Keratinocyte (primary cell): ENCODE measurements at regions not wholly inside any gene's neighbourhood (a gene's known extent, or its start where the extent isn't known, plus 50 kb on each side); places are given as distances from the start of the nearest gene placed in this dataset.

Experiments used
- DNase-seq: peaks from one replicate; pipeline ENCODE4 v3.0.0-alpha.2; 2011; ENCODE audit warnings: low read depth, missing footprints, low spot score
- FAIRE-seq: peaks from 2 replicates; lab custom pipeline; 2011; peaks lifted over from hg19 to GRCh38; lab: Jason Lieb, UNC
- H2AFZ ChIP-seq: 2 replicates; pipeline ENCODE4 v1.6.0; 2012; ENCODE audit warnings: low read length, control low read depth, inconsistent platforms; ENCODE audit not compliant: control insufficient read depth
- H3K27ac ChIP-seq: 2 replicates; pipeline ENCODE4 v1.5.1; 2011; ENCODE audit warnings: low read length; ENCODE audit not compliant: control insufficient read depth, insufficient read depth
- H3K27me3 ChIP-seq: 3 replicates; pipeline ENCODE4 v1.6.0; 2011; ENCODE audit warnings: low read length; ENCODE audit not compliant: control insufficient read depth, insufficient read depth; ENCODE audit errors: extremely low read depth
- H3K36me3 ChIP-seq, 2 experiments: 2 replicates in 1 of 2; 3 replicates in 1 of 2; pipeline ENCODE4 v1.5.1; 2011; ENCODE audit warnings: low read length in 2 of 2, mild to moderate bottlenecking in 1 of 2; ENCODE audit not compliant: control insufficient read depth in 2 of 2, insufficient read depth in 2 of 2; ENCODE audit errors: extremely low read depth in 1 of 2
- H3K4me1 ChIP-seq: 3 replicates; pipeline ENCODE4 v1.5.1; 2011; ENCODE audit warnings: low read length; ENCODE audit not compliant: control insufficient read depth, insufficient read depth; ENCODE audit errors: extremely low read depth
- H3K4me2 ChIP-seq: 3 replicates; pipeline ENCODE4 v1.6.0; 2011; ENCODE audit warnings: low read depth, low read length; ENCODE audit not compliant: control insufficient read depth, insufficient read depth; ENCODE audit errors: extremely low read depth
- H3K4me3 ChIP-seq, 3 experiments: fragments of 200-600 bp in 1 of 3; sonication (generic) in 1 of 3; 2 replicates in 2 of 3; 3 replicates in 1 of 3; pipeline ENCODE4 v1.5.1; 2011 to 2016; ENCODE audit warnings: low read length in 3 of 3, mild to moderate bottlenecking in 3 of 3, control low read depth in 2 of 3, inconsistent platforms in 1 of 3, low read depth in 1 of 3, mixed read lengths in 1 of 3, mixed run types in 1 of 3, moderate library complexity in 1 of 3; ENCODE audit not compliant: control insufficient read depth in 2 of 3, insufficient read depth in 2 of 3; ENCODE audit errors: extremely low read depth in 1 of 3
- H3K79me2 ChIP-seq: 2 replicates; pipeline ENCODE4 v1.6.0; 2012; ENCODE audit warnings: low read length; ENCODE audit not compliant: control insufficient read depth, insufficient read depth
- H3K9ac ChIP-seq: 3 replicates; pipeline ENCODE4 v1.6.0; 2011; ENCODE audit warnings: low read length; ENCODE audit not compliant: control insufficient read depth, insufficient read depth; ENCODE audit errors: extremely low read depth
- H3K9me1 ChIP-seq: 3 replicates; pipeline ENCODE4 v1.6.0; 2011; ENCODE audit warnings: low read length; ENCODE audit not compliant: control insufficient read depth, insufficient read depth; ENCODE audit errors: extremely low read depth
- H3K9me3 ChIP-seq: 2 replicates; pipeline ENCODE4 v1.5.1; 2012; ENCODE audit warnings: low read depth, low read length; ENCODE audit not compliant: control insufficient read depth
- H4K20me1 ChIP-seq: 3 replicates; pipeline ENCODE4 v1.6.0; 2011; ENCODE audit warnings: low read length; ENCODE audit not compliant: control insufficient read depth, insufficient read depth; ENCODE audit errors: extremely low read depth
- CTCF ChIP-seq, 3 experiments: IDR thresholded peaks in 1 of 3; conservative IDR thresholded peaks in 1 of 3; optimal IDR thresholded peaks in 1 of 3; 2 replicates in 2 of 3; 3 replicates in 1 of 3; pipeline versions ENCODE3 to v1.5.1; 2011; ENCODE audit warnings: low read length in 3 of 3, mild to moderate bottlenecking in 3 of 3, moderate library complexity in 2 of 3, control low read depth in 1 of 3, inconsistent platforms in 1 of 3; ENCODE audit not compliant: insufficient read depth in 2 of 3; ENCODE audit errors: extremely low read depth in 1 of 3
- EZH2 ChIP-seq: IDR thresholded peaks from one replicate; pipeline ENCODE4 v1.6.1; 2012; ENCODE audit warnings: inconsistent platforms, mild to moderate bottlenecking, low read length, moderate library complexity
- dilution Hi-C: fragments of 300-500 bp; cut with MboI; formaldehyde crosslinking; loops from one replicate; pipeline ENCODE4 v1.7.0; 2020; ENCODE audit warnings: low sequenced_read_pairs; ENCODE audit not compliant: extremely low pct_ligation_motif_present

- no peaks in the 10 kb centered on the region for H3K79me2 ChIP-seq
- no peak overlapping the region for H3K27ac ChIP-seq
- DNase-seq = no peak
- no peak overlapping the region for H3K9ac ChIP-seq
- peak; percentile 71 for FAIRE-seq
- TF ChIP-seq CTCF (optimal IDR thresholded peaks at IDR 0.05 in 1 of 3, IDR thresholded peaks at IDR 0.05 in 1 of 3, conservative IDR thresholded peaks at IDR 0.05 in 1 of 3; ENCODE audit: extremely low read depth in 1 of 3, insufficient read depth in 2 of 3, low read length in 3 of 3) (no peak), EZH2 (no peak)
- H3K9me1 ChIP-seq = no peaks in the 10 kb centered on the region
- dilution Hi-C loops = no loop called here
- H3K36me3 ChIP-seq = no peaks in the 10 kb centered on the region
- no peaks in the 10 kb centered on the region for H3K9me3 ChIP-seq
- peak overlapping the region; percentile 50 for H3K4me2 ChIP-seq
- no peaks in the 10 kb centered on the region for H4K20me1 ChIP-seq
- H3K4me3 ChIP-seq = no peak overlapping the region
- no peak overlapping the region for H2AFZ ChIP-seq
- H3K4me1 ChIP-seq = peaks cover 34% of the 10 kb centered on the region
- no peaks in the 10 kb centered on the region for H3K27me3 ChIP-seq
Measured at GRCh38 chr2:212936572-212936971, 214.8 kb downstream of the IKZF2 start.

- no peak overlapping the region for H2AFZ ChIP-seq
- H3K9me3 ChIP-seq = no peaks in the 10 kb centered on the region
- no peaks in the 10 kb centered on the region for H3K79me2 ChIP-seq
- H4K20me1 ChIP-seq = no peaks in the 10 kb centered on the region
- no peak overlapping the region for H3K4me3 ChIP-seq
- no peak for FAIRE-seq
- H3K9ac ChIP-seq = no peak overlapping the region
- no peaks in the 10 kb centered on the region for H3K9me1 ChIP-seq
- H3K4me1 ChIP-seq = peaks cover 27% of the 10 kb centered on the region
- no peaks in the 10 kb centered on the region for H3K36me3 ChIP-seq
- DNase-seq = no peak
- dilution Hi-C loops = no loop called here
- no peak overlapping the region for H3K4me2 ChIP-seq
- no peak for TF ChIP-seq CTCF (optimal IDR thresholded peaks at IDR 0.05 in 1 of 3, IDR thresholded peaks at IDR 0.05 in 1 of 3, conservative IDR thresholded peaks at IDR 0.05 in 1 of 3; ENCODE audit: extremely low read depth in 1 of 3, insufficient read depth in 2 of 3, low read length in 3 of 3)
- no peak for TF ChIP-seq EZH2
- peak overlapping the region; percentile 19 for H3K27ac ChIP-seq
- no peaks in the 10 kb centered on the region for H3K27me3 ChIP-seq
Measured at GRCh38 chr2:212935752-212936151, 215.7 kb downstream of the IKZF2 start.
